IMR-90 (cell line): ENCODE measurements at regions not wholly inside any gene's neighbourhood (a gene's known extent, or its start where the extent isn't known, plus 50 kb on each side); places are given as distances from the start of the nearest gene placed in this dataset.

Experiments used
- ATAC-seq: fragments of 200-7000 bp; cut with Tn5 transposase; 2 replicates; pipeline ENCODE4 v1.9.1; 2020; ENCODE audit warnings: low read depth, mild to moderate bottlenecking, moderate library complexity
- BruUV-seq: library from RNA; stranded (reverse); fragments of 400-500 nt; replicated peaks from 2 replicates; lab custom pipeline; 2021; lab: Mats Ljungman, UMichigan
- CTCF ChIA-PET: fragments of 300-600 bp; formaldehyde crosslinking; extraction: SDS; loops from one replicate; lab custom pipeline; 2021; ENCODE audit warnings: antibody characterized with exemption; lab: Yijun Ruan, JAX
- POLR2A ChIA-PET: fragments of 300-600 bp; sonication (Branson Sonifier 250); formaldehyde crosslinking; loops from one replicate; lab custom pipeline; 2022; ENCODE audit warnings: antibody characterized with exemption; ENCODE audit not compliant: unreplicated experiment; lab: Charles Lee
- DNase-seq: peaks from one replicate; pipeline ENCODE4 v3.0.0; 2013
- H2AFZ ChIP-seq: replicated peaks from 2 replicates; pipeline ENCODE3; 2013; ENCODE audit warnings: low read length, mild to moderate bottlenecking; ENCODE audit not compliant: poor library complexity
- H2AK5ac ChIP-seq: 2 replicates; pipeline ENCODE4 v1.6.1; 2013; ENCODE audit warnings: low read depth, low read length, inconsistent platforms
- H2AK9ac ChIP-seq: replicated peaks from 2 replicates; pipeline ENCODE3; 2013; ENCODE audit warnings: mild to moderate bottlenecking, low read depth, low read length, moderate library complexity; ENCODE audit not compliant: poor library complexity
- H2BK120ac ChIP-seq: 2 replicates; pipeline ENCODE4 v1.6.1; 2013; ENCODE audit warnings: low read depth, low read length, inconsistent platforms
- H2BK15ac ChIP-seq: 3 replicates; pipeline ENCODE4 v1.6.1; 2013; ENCODE audit warnings: low read depth, low read length, inconsistent platforms
- H2BK20ac ChIP-seq: 2 replicates; pipeline ENCODE4 v1.6.1; 2013; ENCODE audit warnings: low read depth, mild to moderate bottlenecking, inconsistent platforms, low read length, moderate library complexity
- H2BK5ac ChIP-seq: 2 replicates; pipeline ENCODE4 v1.6.1; 2013; ENCODE audit warnings: mild to moderate bottlenecking, low read depth, low read length, inconsistent platforms; ENCODE audit not compliant: poor library complexity, severe bottlenecking
- H3K14ac ChIP-seq: replicated peaks from 2 replicates; pipeline ENCODE4 v1.6.1; 2013; ENCODE audit warnings: low read depth, low read length, inconsistent platforms
- H3K18ac ChIP-seq: 2 replicates; pipeline ENCODE4 v1.6.1; 2013; ENCODE audit warnings: low read depth, low read length, control low read depth
- H3K23ac ChIP-seq: 2 replicates; pipeline ENCODE4 v1.6.1; 2013; ENCODE audit warnings: low read depth, low read length, inconsistent platforms
- H3K27ac ChIP-seq: 2 replicates; pipeline ENCODE4 v1.5.1; 2013; ENCODE audit warnings: mild to moderate bottlenecking, control low read depth, low read length; ENCODE audit not compliant: insufficient read depth
- H3K27me3 ChIP-seq: 2 replicates; pipeline ENCODE4 v1.6.1; 2013; ENCODE audit warnings: low read length; ENCODE audit not compliant: control insufficient read depth, insufficient read depth
- H3K36me3 ChIP-seq: 2 replicates; pipeline ENCODE4 v1.6.1; 2013; ENCODE audit warnings: low read length, mixed read lengths; ENCODE audit not compliant: control insufficient read depth, insufficient read depth
- H3K4ac ChIP-seq: 2 replicates; pipeline ENCODE4 v1.6.1; 2013; ENCODE audit warnings: low read depth, low read length, inconsistent platforms
- H3K4me1 ChIP-seq: 2 replicates; pipeline ENCODE4 v1.6.1; 2013; ENCODE audit warnings: low read length, mixed read lengths; ENCODE audit not compliant: control insufficient read depth, insufficient read depth
- H3K4me2 ChIP-seq: 2 replicates; pipeline ENCODE4 v1.6.1; 2013; ENCODE audit warnings: low read depth, mild to moderate bottlenecking, control low read depth, low read length, moderate library complexity
- H3K4me3 ChIP-seq: 2 replicates; pipeline ENCODE4 v1.5.1; 2013; ENCODE audit warnings: low read depth, mild to moderate bottlenecking, control low read depth, low read length, moderate library complexity; ENCODE audit not compliant: insufficient read depth
- H3K56ac ChIP-seq: 2 replicates; pipeline ENCODE4 v1.6.1; 2013; ENCODE audit warnings: low read length, inconsistent platforms; ENCODE audit not compliant: insufficient read depth; ENCODE audit errors: extremely low read depth
- H3K79me1 ChIP-seq, 2 experiments: 2 replicates each; pipeline ENCODE4 v1.6.1; 2013; ENCODE audit warnings: low read length in 2 of 2, inconsistent platforms in 1 of 2, low read depth in 1 of 2
- H3K9ac ChIP-seq: 2 replicates; pipeline ENCODE4 v1.6.1; 2013; ENCODE audit warnings: low read depth, low read length, control low read depth
- H3K9me1 ChIP-seq: 2 replicates; pipeline ENCODE4 v1.6.1; 2013; ENCODE audit warnings: low read length, inconsistent platforms; ENCODE audit not compliant: insufficient read depth
- H3K9me3 ChIP-seq: 2 replicates; pipeline ENCODE4 v1.6.1; 2013; ENCODE audit warnings: low read length; ENCODE audit not compliant: control insufficient read depth, insufficient read depth
- H4K20me1 ChIP-seq: 2 replicates; pipeline ENCODE4 v1.6.1; 2013; ENCODE audit warnings: low read length, inconsistent platforms; ENCODE audit not compliant: insufficient read depth
- H4K5ac ChIP-seq: 2 replicates; pipeline ENCODE4 v1.6.1; 2013; ENCODE audit warnings: mild to moderate bottlenecking, low read depth, low read length, control low read depth
- H4K8ac ChIP-seq, 2 experiments: 2 replicates each; pipeline ENCODE4 v1.6.1; 2013; ENCODE audit warnings: low read depth in 2 of 2, low read length in 2 of 2, control low read depth in 1 of 2, inconsistent platforms in 1 of 2
- H4K91ac ChIP-seq: 2 replicates; pipeline ENCODE4 v1.6.1; 2013; ENCODE audit warnings: low read depth, low read length, inconsistent platforms; ENCODE audit not compliant: insufficient read depth
- RFX5 ChIP-seq: IDR thresholded peaks from 2 replicates; pipeline ENCODE4 v1.8.0; 2012; ENCODE audit warnings: low read depth, mild to moderate bottlenecking, low read length, moderate library complexity
- WGBS, 2 experiments: methylation state at CpG; one replicate each; pipeline versions ENCODE4 v1.1.5 to v1.1.7; 2013; ENCODE audit warnings: missing lambda C conversion rate in 2 of 2; ENCODE audit not compliant: insufficient read length in 1 of 2; ENCODE audit errors: extremely low coverage in 2 of 2; 5-methylcytosine and 5-hydroxymethylcytosine counted together
- dilution Hi-C: fragments of 300-500 bp; cut with HindIII; formaldehyde crosslinking; loops from one replicate; pipeline ENCODE4 v1.14.3; 2018; ENCODE audit warnings: low sequenced_read_pairs; ENCODE audit not compliant: unreplicated experiment
- in situ Hi-C: fragments of 300-500 bp; cut with MboI; formaldehyde crosslinking; loops from 3 replicates; pipeline ENCODE4 v1.14.3; 2019; ENCODE audit warnings: low sequenced_read_pairs, inconsistent platforms, mixed read lengths
- intact Hi-C: fragments of 100-400 bp; cut with micrococcal nuclease; formaldehyde crosslinking; loops from 2 replicates; pipeline ENCODE4 v1.10.0; 2022

DNA sequence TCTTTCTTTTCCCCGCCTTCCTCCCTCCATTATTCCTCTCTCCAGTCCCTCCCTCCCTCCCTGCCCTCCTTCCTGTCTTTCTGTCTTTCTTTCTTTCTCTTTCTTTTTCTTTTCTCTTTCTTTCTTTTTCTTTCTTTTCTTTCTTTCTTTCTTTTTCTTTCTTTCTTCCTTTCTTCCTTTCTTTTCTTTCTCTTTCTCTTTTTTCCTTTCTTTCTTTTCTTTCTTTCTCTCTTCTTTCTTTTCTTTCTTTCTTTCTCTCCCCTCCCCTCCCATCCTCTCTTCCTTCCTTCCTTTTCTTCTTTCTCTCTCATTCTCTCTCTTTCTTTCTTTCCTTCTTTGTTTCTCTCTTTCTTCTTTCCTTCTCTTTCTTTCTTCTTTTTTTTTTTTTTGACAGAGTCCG, 402.2 kb upstream of the PLXNA2 start:
- no peak for TF ChIP-seq RFX5
- H3K9me1 ChIP-seq = no peaks in the 10 kb centered on the region
- H3K4me3 ChIP-seq = no peak overlapping the region
- no peak overlapping the region for H2BK20ac ChIP-seq
- no peaks in the 10 kb centered on the region for H4K20me1 ChIP-seq
- no peak overlapping the region for H2BK5ac ChIP-seq
- ATAC-seq (no peak), DNase-seq (no peak)
- CTCF ChIA-PET = no interaction called here
- no peaks in the 10 kb centered on the region for H3K4me1 ChIP-seq
- no TSS peak for BruUV-seq
- no peaks in the 10 kb centered on the region for H3K79me1 ChIP-seq
- H2AK5ac ChIP-seq = no peak overlapping the region
- no peaks in the 10 kb centered on the region for H3K36me3 ChIP-seq
- no peak overlapping the region for H2AFZ ChIP-seq
- 25% methylated on average over 1 of the region's 2 CpGs; no CpG with 5 or more reads in 1 of the 2 experiments for WGBS, 2 experiments
- no peak overlapping the region for H3K9ac ChIP-seq
- no peak overlapping the region for H4K8ac ChIP-seq
- no peaks in the 10 kb centered on the region for H3K27me3 ChIP-seq
- in situ Hi-C loops = no loop called here
- H3K56ac ChIP-seq = no peak overlapping the region
- dilution Hi-C loops = no loop called here
- no peak overlapping the region for H3K23ac ChIP-seq
- no peak overlapping the region for H2BK15ac ChIP-seq
- no peak overlapping the region for H3K4me2 ChIP-seq
- H3K9me3 ChIP-seq = no peaks in the 10 kb centered on the region; the same call in 1 of the 2 replicates
- POLR2A ChIA-PET = no interaction called here
- H2BK120ac ChIP-seq = no peak overlapping the region
- no peak overlapping the region for H4K91ac ChIP-seq
- no peak overlapping the region for H4K5ac ChIP-seq
- no peak overlapping the region for H3K4ac ChIP-seq
- H3K14ac ChIP-seq = no peak overlapping the region
- intact Hi-C loops = no loop called here
- no peak overlapping the region for H3K27ac ChIP-seq
- H2AK9ac ChIP-seq = no peak overlapping the region
- no peak overlapping the region for H3K18ac ChIP-seq
